Liver (tissue), 3 donors: ENCODE measurements at regions not wholly inside any gene's neighbourhood (a gene's known extent, or its start where the extent isn't known, plus 50 kb on each side); places are given as distances from the start of the nearest gene placed in this dataset.

Experiments
- TAF1 ChIP-seq: conservative IDR thresholded peaks from 2 replicates; pipeline ENCODE4 v1.6.1; 2016; ENCODE audit warnings: antibody characterized with exemption, mild to moderate bottlenecking
- TF ChIP-seq, protein P1 (sequence below): fragments of 150-350 bp; IDR thresholded peaks from 2 replicates; pipeline ENCODE4 v1.5.1; 2017; ENCODE audit warnings: improper control_type of control experiment, low read depth, low read length; ENCODE audit not compliant: missing input control
- TF ChIP-seq, protein P2 (sequence below): IDR thresholded peaks from 2 replicates; pipeline ENCODE4 v1.6.1; 2016; ENCODE audit warnings: antibody characterized with exemption
- donor health status: healthy.
- donor health status: healthy.

DNA sequence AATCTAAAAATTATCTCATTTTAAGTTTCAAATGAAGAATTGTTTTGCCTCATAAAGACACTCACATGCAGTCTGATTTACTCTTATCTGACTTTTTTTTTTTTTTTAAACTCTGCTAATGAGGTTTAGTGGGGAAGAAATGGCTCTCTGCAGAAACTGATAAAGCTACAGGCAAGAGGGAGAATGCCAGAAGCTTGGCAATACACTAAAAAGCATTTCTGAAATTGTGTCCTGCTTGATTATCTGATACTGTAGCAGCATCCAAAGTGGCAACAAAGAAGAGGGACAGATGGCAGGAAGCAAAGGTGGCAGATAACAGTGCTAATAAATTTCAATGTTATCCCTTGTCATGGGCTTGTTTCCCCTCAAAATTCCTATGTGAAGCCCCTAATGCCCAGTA lies 1744.9 kb downstream of the NCAM2 start:
- no peak for TF ChIP-seq TAF1
- TF ChIP-seq, protein P1, sequence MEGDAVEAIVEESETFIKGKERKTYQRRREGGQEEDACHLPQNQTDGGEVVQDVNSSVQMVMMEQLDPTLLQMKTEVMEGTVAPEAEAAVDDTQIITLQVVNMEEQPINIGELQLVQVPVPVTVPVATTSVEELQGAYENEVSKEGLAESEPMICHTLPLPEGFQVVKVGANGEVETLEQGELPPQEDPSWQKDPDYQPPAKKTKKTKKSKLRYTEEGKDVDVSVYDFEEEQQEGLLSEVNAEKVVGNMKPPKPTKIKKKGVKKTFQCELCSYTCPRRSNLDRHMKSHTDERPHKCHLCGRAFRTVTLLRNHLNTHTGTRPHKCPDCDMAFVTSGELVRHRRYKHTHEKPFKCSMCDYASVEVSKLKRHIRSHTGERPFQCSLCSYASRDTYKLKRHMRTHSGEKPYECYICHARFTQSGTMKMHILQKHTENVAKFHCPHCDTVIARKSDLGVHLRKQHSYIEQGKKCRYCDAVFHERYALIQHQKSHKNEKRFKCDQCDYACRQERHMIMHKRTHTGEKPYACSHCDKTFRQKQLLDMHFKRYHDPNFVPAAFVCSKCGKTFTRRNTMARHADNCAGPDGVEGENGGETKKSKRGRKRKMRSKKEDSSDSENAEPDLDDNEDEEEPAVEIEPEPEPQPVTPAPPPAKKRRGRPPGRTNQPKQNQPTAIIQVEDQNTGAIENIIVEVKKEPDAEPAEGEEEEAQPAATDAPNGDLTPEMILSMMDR, result no peak
- TF ChIP-seq, protein P2, sequence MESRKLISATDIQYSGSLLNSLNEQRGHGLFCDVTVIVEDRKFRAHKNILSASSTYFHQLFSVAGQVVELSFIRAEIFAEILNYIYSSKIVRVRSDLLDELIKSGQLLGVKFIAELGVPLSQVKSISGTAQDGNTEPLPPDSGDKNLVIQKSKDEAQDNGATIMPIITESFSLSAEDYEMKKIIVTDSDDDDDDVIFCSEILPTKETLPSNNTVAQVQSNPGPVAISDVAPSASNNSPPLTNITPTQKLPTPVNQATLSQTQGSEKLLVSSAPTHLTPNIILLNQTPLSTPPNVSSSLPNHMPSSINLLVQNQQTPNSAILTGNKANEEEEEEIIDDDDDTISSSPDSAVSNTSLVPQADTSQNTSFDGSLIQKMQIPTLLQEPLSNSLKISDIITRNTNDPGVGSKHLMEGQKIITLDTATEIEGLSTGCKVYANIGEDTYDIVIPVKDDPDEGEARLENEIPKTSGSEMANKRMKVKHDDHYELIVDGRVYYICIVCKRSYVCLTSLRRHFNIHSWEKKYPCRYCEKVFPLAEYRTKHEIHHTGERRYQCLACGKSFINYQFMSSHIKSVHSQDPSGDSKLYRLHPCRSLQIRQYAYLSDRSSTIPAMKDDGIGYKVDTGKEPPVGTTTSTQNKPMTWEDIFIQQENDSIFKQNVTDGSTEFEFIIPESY, result no peak
